ENCODE measurements at regions not wholly inside any gene's neighbourhood (a gene's known extent, or its start where the extent isn't known, plus 50 kb on each side); places are given as distances from the start of the nearest gene placed in this dataset.

DNA sequence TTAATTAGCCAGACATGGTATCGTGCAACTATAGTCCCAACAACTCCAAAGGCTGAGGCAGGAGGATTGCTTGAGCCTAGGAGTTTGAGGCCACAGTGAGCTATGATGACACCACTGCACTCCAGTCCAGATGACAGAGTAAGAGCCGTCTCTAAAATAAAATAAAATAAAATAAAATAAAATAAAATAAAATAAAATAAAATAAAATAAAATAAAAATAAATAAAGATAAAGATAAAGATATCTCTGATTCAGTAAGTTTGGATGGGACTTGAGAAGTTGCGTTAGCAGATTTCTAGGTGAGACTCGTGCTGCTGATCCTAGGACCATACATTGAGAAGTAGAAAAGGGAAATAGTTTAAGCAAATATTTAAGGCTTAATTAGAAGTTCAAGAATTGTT lies 254.8 kb upstream of the FAM241A start:
- Mint-ChIP-seq H3K27ac (no peak overlapping the region), H3K36me3 (ENCODE audit: low read depth) (no peaks in the 10 kb centered on the region; the same call in 1 of the 2 replicates), H3K9me3 (peaks cover 6% of the 10 kb centered on the region; the same call in 1 of the 2 replicates), H3K27me3 (ENCODE audit: insufficient read depth) (no peaks in the 10 kb centered on the region; the same call in 1 of the 2 replicates), H3K4me1 (ENCODE audit: low read depth) (no peaks in the 10 kb centered on the region), H3K4me3 (no peak overlapping the region)
- DNase-seq = no peak
- TF ChIP-seq, protein P1, sequence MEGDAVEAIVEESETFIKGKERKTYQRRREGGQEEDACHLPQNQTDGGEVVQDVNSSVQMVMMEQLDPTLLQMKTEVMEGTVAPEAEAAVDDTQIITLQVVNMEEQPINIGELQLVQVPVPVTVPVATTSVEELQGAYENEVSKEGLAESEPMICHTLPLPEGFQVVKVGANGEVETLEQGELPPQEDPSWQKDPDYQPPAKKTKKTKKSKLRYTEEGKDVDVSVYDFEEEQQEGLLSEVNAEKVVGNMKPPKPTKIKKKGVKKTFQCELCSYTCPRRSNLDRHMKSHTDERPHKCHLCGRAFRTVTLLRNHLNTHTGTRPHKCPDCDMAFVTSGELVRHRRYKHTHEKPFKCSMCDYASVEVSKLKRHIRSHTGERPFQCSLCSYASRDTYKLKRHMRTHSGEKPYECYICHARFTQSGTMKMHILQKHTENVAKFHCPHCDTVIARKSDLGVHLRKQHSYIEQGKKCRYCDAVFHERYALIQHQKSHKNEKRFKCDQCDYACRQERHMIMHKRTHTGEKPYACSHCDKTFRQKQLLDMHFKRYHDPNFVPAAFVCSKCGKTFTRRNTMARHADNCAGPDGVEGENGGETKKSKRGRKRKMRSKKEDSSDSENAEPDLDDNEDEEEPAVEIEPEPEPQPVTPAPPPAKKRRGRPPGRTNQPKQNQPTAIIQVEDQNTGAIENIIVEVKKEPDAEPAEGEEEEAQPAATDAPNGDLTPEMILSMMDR (IDR thresholded peaks at IDR 0.05) = no peak

DNA sequence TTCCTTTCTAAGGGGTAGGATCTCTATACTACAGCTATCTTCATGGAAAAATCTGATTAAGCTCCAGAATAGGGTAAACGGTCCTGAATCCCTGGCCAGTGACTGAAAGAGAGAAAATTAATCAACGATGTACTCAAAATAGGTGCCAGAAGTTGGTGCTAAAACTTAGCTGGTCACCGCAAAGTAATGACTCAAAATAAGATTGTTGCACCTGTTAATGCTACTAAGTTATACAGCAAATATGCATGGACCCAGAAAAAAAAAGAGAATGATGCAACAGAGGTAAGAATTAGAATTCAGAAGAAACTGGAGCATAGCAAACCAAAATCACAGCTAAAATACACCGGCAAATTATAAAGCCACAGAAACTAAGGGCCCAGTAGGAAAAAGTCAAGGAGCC lies 239.7 kb upstream of the FAM241A start:
- TF ChIP-seq, protein P1 (IDR thresholded peaks at IDR 0.05) = no peak
- Mint-ChIP-seq H3K27me3 (ENCODE audit: insufficient read depth) (no peaks in the 10 kb centered on the region; the same call in 1 of the 2 replicates), H3K27ac (no peak overlapping the region), H3K36me3 (ENCODE audit: low read depth) (no peaks in the 10 kb centered on the region), H3K9me3 (no peaks in the 10 kb centered on the region), H3K4me3 (no peak overlapping the region), H3K4me1 (ENCODE audit: low read depth) (no peaks in the 10 kb centered on the region)
- DNase-seq = no peak

DNA sequence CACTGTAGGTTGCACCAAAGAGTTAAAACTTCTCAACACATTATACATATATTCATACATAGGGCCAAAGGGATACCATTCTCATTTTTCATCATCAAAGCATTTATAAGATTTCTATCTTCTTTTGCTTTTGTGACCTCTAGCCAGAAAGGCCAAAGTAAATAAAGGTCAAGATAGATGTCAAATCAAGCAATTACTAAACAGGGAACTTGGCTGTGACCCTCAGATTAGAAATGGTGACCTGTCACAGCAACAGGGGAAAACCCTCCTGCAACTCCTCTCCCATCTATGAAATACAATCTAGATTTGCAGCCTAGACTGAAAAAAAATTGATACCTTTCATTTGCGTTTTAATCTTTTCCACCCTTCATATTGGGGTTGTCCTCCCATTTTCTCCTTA lies 225.6 kb upstream of the FAM241A start:
- H3K36me3 Mint-ChIP-seq (ENCODE audit: low read depth) = no peaks in the 10 kb centered on the region
- no peaks in the 10 kb centered on the region for H3K9me3 Mint-ChIP-seq
- TF ChIP-seq, protein P1 (IDR thresholded peaks at IDR 0.05) = no peak
- no peak overlapping the region for H3K27ac Mint-ChIP-seq
- no peak for DNase-seq
- H3K27me3 Mint-ChIP-seq (ENCODE audit: insufficient read depth) = no peaks in the 10 kb centered on the region
- H3K4me1 Mint-ChIP-seq (ENCODE audit: low read depth) = peaks cover 16% of the 10 kb centered on the region
- H3K4me3 Mint-ChIP-seq = no peak overlapping the region

DNA sequence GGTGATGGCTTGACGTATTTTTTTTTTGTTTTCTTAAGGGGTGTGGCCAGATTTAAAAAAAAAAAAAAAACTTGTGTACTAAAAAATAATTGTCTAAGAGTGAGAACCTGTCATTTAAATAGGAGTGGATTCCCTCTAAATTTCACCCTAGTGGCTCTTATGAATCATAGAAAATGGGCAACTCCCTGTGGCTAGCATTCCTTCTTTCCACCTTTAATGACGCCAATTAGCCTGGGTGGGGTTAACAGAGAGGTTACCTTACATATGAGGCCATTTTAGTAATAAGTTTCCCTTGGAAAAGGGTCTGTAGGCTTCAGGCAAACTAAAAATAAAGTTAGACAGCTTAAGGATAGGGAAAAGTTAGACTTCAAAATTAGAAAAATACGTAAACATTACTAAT lies 223.5 kb upstream of the FAM241A start:
- Mint-ChIP-seq H3K4me3 (no peak overlapping the region), H3K27me3 (ENCODE audit: insufficient read depth) (no peaks in the 10 kb centered on the region), H3K27ac (no peak overlapping the region), H3K36me3 (ENCODE audit: low read depth) (no peaks in the 10 kb centered on the region), H3K4me1 (ENCODE audit: low read depth) (peaks cover 25% of the 10 kb centered on the region), H3K9me3 (no peaks in the 10 kb centered on the region)
- TF ChIP-seq, protein P1 (IDR thresholded peaks at IDR 0.05) = no peak
- DNase-seq = no peak

DNA sequence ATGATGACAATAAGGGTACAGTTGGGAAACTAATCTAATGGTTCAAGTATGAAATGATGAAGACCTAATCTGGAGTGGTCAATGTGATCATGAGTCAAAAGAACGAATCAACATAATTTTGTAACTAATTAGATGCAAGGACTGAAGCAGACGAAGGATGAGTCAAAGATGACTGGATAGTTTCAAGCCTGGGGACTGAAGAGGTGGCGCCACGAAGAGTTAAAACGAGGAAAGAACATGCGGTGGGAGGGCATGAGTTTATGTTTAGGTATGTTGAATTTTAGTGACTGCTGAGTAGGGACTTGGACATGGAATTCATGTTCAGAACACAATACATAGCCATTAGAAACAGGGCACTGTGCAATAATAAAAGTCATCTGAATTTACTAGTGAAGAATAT lies 221.5 kb upstream of the FAM241A start:
- no peaks in the 10 kb centered on the region for H3K9me3 Mint-ChIP-seq
- no peaks in the 10 kb centered on the region for H3K27me3 Mint-ChIP-seq (ENCODE audit: insufficient read depth)
- H3K36me3 Mint-ChIP-seq (ENCODE audit: low read depth) = no peaks in the 10 kb centered on the region
- peak overlapping the region; percentile 66 for H3K4me3 Mint-ChIP-seq
- peak overlapping the region; percentile 80 for H3K27ac Mint-ChIP-seq
- peaks cover 33% of the 10 kb centered on the region for H3K4me1 Mint-ChIP-seq (ENCODE audit: low read depth)
- peak; percentile 74 for DNase-seq
- TF ChIP-seq, protein P1 (IDR thresholded peaks at IDR 0.05) = peak; percentile 23; the same call in 1 of the 2 replicates

DNA sequence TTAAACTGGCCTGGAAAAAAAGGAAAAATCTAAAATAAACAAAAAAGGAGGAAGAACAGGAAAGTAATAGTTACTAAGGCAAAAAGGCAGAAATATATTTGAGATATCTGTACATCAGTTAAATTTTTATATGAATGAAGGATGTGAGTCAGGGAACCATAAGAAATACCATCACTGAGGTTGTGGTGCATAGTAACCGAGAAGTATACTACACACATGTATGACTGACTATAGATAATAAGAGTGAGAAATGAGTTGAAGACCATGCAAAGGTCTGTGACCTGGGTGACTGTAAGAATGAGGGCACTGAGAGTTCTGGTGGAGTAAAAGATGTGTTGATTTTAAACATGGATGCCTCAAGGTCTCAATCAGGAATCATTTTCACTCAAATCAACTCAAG lies 220.6 kb upstream of the FAM241A start:
- Mint-ChIP-seq H3K27ac (peak overlapping the region; percentile 79), H3K4me3 (peak overlapping the region; percentile 22), H3K27me3 (ENCODE audit: insufficient read depth) (no peaks in the 10 kb centered on the region), H3K4me1 (ENCODE audit: low read depth) (peaks cover 33% of the 10 kb centered on the region), H3K9me3 (no peaks in the 10 kb centered on the region), H3K36me3 (ENCODE audit: low read depth) (no peaks in the 10 kb centered on the region)
- DNase-seq = peak; percentile 7
- TF ChIP-seq, protein P1 (IDR thresholded peaks at IDR 0.05) = no peak
